Lung (tissue), 11 donors: ENCODE measurements at regions not wholly inside any gene's neighbourhood (a gene's known extent, or its start where the extent isn't known, plus 50 kb on each side); places are given as distances from the start of the nearest gene placed in this dataset.

Experiments
- ATAC-seq: fragments of 200-7000 bp; cut with Tn5 transposase; one replicate; pipeline ENCODE4 v1.9.1; 2020; ENCODE audit warnings: moderate number of reproducible peaks; ENCODE audit not compliant: insufficient read depth, low FRiP score
- DNase-seq, 3 donors: peaks; one replicate each; pipeline ENCODE4 v3.0.0-alpha.2; 2013 to 2017
- H3K27ac ChIP-seq, 2 donors: one replicate each; pipeline ENCODE4 v1.5.1; 2013; ENCODE audit warnings: mild to moderate bottlenecking in 2 of 2, moderate library complexity in 2 of 2, control low read depth in 1 of 2, inconsistent platforms in 1 of 2, low read depth in 1 of 2, low read length in 1 of 2
- H3K27me3 ChIP-seq, 3 donors: one replicate each; pipeline ENCODE4 v1.5.1; 2013; ENCODE audit warnings: low read length in 2 of 3; ENCODE audit not compliant: control insufficient read depth in 3 of 3, insufficient read depth in 3 of 3
- H3K36me3 ChIP-seq, 4 donors: one replicate each; pipeline ENCODE4 v1.5.1; 2013; ENCODE audit warnings: low read length in 4 of 4, mild to moderate bottlenecking in 1 of 4, moderate library complexity in 1 of 4; ENCODE audit not compliant: control insufficient read depth in 4 of 4, insufficient read depth in 4 of 4
- H3K4me1 ChIP-seq, 5 donors: one replicate each; pipeline ENCODE4 v1.5.1; 2013; ENCODE audit warnings: low read length in 5 of 5, mild to moderate bottlenecking in 2 of 5, moderate library complexity in 1 of 5; ENCODE audit not compliant: control insufficient read depth in 5 of 5, insufficient read depth in 5 of 5
- H3K4me3 ChIP-seq: one replicate; pipeline ENCODE4 v1.5.1; 2013; ENCODE audit warnings: mild to moderate bottlenecking, control low read depth, moderate library complexity
- H3K9ac ChIP-seq, 2 donors: one replicate each; pipeline ENCODE4 v1.5.1; 2013; ENCODE audit warnings: low read length in 2 of 2, control low read depth in 1 of 2; ENCODE audit not compliant: insufficient read depth in 1 of 2
- H3K9me3 ChIP-seq, 4 donors: one replicate each; pipeline ENCODE4 v1.5.1; 2013; ENCODE audit warnings: low read length in 3 of 4, mild to moderate bottlenecking in 1 of 4, moderate library complexity in 1 of 4; ENCODE audit not compliant: control insufficient read depth in 4 of 4, insufficient read depth in 3 of 4
- WGBS, 2 donors: extraction: QIAGEN DNeasy Blood & Tissue Kit; methylation state at CpG; one replicate each; pipeline ENCODE4 v1.1.7; 2013; 5-methylcytosine and 5-hydroxymethylcytosine counted together
- TF ChIP-seq, protein P1 (sequence below): IDR thresholded peaks from 2 replicates; pipeline ENCODE4 v1.5.1; 2012; ENCODE audit warnings: mild to moderate bottlenecking; ENCODE audit errors: control extremely low read depth, extremely low read depth
- donor health status: control.
- donor health status: control.
- donor health status: Bipolar disorder and iron deficiency.
- donor health status: healthy.
- donor health status: DM: yes; HTN: yes; CAD: no.

DNA sequence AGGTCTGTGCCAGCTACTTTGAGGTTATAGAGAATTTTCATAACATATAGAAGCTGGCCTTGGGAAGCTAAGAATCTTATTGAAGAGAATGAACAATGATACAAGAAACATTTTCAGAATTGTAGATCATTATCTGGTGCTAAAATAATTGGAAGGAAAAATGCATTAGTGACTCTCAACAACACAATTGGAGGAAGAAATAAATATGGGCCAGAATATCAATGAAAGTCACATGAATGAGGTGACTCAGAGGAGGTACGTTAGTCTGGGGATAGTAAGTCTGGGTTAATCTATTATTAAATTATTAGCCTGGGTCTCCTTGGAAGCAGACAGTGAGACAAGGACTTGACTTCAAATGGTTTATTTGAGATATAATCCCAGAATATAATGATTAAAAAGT, 529.3 kb upstream of the SLIT2 start:
- no peak overlapping the region for H3K4me3 ChIP-seq
- DNase-seq (no peak), ATAC-seq (no peak)
- H3K36me3 ChIP-seq: no peaks in the 10 kb centered on the region
- no peaks in the 10 kb centered on the region for H3K4me1 ChIP-seq
- 68 to 76% methylated on average over 1 of the region's 1 CpG for WGBS, 2 donors
- TF ChIP-seq, protein P1, sequence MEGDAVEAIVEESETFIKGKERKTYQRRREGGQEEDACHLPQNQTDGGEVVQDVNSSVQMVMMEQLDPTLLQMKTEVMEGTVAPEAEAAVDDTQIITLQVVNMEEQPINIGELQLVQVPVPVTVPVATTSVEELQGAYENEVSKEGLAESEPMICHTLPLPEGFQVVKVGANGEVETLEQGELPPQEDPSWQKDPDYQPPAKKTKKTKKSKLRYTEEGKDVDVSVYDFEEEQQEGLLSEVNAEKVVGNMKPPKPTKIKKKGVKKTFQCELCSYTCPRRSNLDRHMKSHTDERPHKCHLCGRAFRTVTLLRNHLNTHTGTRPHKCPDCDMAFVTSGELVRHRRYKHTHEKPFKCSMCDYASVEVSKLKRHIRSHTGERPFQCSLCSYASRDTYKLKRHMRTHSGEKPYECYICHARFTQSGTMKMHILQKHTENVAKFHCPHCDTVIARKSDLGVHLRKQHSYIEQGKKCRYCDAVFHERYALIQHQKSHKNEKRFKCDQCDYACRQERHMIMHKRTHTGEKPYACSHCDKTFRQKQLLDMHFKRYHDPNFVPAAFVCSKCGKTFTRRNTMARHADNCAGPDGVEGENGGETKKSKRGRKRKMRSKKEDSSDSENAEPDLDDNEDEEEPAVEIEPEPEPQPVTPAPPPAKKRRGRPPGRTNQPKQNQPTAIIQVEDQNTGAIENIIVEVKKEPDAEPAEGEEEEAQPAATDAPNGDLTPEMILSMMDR: no peak
- H3K9ac ChIP-seq: no peak overlapping the region
- H3K27ac ChIP-seq: no peak overlapping the region
- H3K27me3 ChIP-seq: no peaks in the 10 kb centered on the region
- no peaks in the 10 kb centered on the region for H3K9me3 ChIP-seq

DNA sequence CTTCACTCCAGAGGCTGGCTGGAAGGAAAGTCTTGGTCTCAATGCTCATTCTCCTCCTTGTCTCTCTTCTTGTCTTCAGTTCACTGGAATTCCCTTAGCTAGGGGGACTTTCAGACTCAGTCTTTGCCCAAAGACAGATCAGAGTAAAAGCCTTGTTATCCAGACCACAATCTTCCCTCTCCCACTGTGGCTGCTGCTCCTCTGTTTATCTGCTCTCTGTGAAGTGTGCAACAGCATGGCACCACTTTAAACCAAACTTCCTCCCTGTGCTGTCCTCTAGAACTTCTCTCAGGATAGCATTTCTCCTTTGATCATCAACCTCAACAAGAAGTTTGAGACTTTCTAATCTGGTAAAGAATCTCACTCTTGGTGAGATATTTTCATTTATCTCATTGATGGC, 530.1 kb upstream of the SLIT2 start:
- Histone ChIP-seq H3K4me1 (no peaks in the 10 kb centered on the region), H3K27ac (no peak overlapping the region), H3K4me3 (no peak overlapping the region), H3K9me3 (no peaks in the 10 kb centered on the region), H3K36me3 (no peaks in the 10 kb centered on the region), H3K9ac (no peak overlapping the region), H3K27me3 (no peaks in the 10 kb centered on the region)
- DNase-seq (no peak), ATAC-seq (no peak)
- TF ChIP-seq, protein P1: no peak

- ATAC-seq: no peak
- 82 to 85% methylated on average over 1 of the region's 1 CpG for WGBS, 2 donors
- Histone ChIP-seq H3K9ac (no peak overlapping the region), H3K4me3 (no peak overlapping the region), H3K27me3 (no peaks in the 10 kb centered on the region), H3K27ac (no peak overlapping the region), H3K4me1 (peaks cover 0 to 5% (median 0%) of the 10 kb centered on the region in 5 donors), H3K9me3 (no peaks in the 10 kb centered on the region), H3K36me3 (no peaks in the 10 kb centered on the region)
- DNase-seq: no peak
- TF ChIP-seq, protein P1: no peak
Observed at GRCh38 chr4:19720610-19721009, 531.1 kb upstream of the SLIT2 start.

DNA sequence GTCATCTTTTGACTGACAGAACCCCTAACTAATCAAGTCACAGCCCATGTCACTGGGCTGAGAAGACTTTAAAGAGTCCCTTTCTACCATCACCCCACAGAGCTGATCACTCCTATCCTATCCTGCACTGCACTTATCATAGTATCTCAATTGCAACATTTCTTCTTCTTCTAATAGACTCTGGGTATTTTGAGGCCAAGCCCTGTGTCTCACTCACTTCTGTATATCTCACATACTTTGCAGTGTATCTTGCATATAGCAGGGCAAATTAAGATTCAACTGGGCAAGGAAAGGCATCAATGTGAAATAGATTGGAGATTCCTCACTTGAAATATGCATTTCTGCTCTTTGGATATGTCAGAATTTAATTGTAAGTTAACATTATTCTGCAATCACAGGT, 531.5 kb upstream of the SLIT2 start:
- Histone ChIP-seq H3K27me3 (no peaks in the 10 kb centered on the region), H3K9ac (no peak overlapping the region), H3K4me3 (no peak overlapping the region), H3K4me1 (peaks cover 0 to 5% (median 0%) of the 10 kb centered on the region in 5 donors), H3K36me3 (no peaks in the 10 kb centered on the region), H3K27ac (no peak overlapping the region), H3K9me3 (no peaks in the 10 kb centered on the region)
- no peak for ATAC-seq
- TF ChIP-seq, protein P1: no peak
- no peak for DNase-seq
